Left hindlimb (tissue), 1 donor: ENCODE measurements at regions not wholly inside any gene's neighbourhood (a gene's known extent, or its start where the extent isn't known, plus 50 kb on each side); places are given as distances from the start of the nearest gene placed in this dataset.
"Not testable (repeated sequence)": the region's sequence is repeated elsewhere in the genome, so short reads cannot be mapped to it uniquely, and the experiment has no call there.

Experiments
- DNase-seq: peaks from one replicate; pipeline ENCODE4 v3.0.0-alpha.2; 2018

DNA sequence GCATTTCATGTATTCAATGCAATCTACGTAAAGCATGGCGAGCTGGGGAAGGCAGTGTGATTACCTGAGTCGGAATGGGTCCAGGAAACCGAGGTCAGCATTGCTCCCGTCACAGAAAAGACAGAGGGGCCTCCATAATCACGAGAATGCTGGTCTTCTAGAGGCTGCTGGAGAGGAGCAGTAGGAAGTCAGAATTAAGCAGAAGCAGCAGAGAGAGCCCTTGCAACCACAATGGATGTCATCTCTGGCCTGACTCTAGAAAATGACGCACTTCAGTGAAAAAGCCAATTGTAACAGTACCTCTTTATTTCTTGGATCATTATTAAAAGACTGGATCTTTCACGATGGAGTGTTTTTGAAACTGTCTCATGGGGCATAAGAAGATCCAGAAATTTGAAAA is 69.5 kb upstream of the FOXN3 start:
- DNase-seq, result no peak

DNA sequence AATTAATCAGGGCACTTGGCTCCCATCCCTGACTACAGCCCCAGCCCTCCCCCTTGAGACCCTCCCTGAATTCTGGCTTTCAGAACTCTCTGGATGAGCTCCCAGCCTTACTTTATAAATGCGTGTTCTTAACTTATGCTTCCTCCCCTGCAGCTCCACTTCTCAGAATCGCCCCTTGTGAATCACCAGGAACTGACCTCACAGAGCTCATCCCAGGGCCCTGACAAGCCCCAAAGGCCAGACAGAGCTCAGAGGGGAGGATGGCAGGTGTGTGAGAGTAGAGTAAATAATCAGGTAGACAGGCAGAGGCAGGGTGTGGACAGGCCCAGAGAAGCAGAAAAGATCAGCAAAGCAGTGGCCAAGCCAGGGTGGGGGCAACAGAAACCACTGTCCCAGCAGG is 68.2 kb upstream of the FOXN3 start:
- DNase-seq, result no peak

DNA sequence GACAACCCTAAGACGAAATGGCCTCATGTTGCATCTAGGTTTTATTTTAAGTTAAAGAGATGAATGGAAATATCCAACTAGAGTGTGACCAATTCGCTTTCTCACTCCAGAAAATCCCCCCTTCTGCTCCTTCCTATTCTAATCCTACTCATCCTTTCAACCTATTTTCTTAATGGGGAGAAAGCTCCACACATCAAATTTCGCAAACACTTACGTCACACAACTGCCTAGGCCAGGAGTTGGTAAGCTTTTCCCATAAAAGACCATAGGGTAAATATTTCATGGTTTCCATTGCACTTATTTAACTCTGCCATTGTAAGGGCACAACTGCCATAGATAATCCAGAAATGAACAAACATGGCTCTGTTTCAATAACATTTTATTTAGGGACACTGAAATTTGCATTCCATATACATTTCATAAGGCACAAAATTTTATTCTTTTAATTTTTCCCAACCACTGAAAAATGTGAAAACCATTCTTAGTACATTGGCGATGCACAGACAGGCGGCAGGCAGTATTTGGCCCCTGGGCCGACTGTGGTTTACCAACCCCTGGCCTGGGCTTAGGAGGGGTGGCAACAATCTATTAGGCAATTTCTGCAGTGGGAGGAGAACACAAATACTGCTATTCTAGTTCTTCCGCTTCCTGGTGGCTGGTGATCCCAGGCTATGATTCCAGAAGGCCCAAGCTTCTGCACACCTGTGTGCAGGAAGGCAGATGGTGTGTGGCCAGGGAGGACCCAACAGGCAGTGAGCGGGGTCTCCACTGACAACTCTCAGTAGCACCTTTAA is 67.2 kb upstream of the FOXN3 start:
- no peak for DNase-seq

DNA sequence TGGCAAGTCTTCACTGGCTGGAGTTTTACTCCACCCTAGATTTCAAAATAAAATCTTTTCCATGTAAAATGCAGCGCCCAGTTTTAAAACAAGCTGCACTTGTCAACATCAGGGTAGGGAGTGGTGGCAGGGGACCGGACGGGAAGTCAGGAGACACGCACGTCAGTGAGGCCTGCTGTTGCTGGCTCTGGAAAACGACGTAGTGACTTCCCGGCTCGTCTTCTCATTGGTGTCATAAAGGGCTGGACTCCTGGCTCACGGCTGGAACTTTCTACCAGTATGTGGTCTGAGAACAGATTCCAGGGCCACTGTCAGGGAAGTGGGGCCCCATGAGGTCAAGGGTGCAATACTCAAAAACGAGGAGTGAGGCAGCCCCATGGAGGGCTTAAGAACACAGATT is 64.2 kb upstream of the FOXN3 start:
- peak; percentile 47 for DNase-seq

DNA sequence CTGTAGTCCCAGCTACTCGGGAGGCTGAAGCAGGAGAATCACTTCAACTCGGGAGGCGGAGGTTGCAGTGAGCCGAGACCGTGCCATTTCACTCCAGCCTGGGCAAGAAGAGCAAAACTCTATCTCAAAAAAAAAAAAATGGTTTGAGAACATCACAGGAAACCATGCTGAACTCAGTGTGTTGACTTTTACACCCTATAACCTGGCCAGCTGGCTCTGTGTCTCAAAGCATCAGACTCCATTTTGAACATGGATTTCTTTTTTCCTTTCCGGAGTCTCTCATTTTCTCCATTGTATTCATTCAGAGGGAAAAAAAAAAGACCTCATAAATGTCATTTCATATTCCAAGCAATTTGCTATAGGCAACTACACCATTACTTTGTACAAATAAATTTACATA is 63.2 kb upstream of the FOXN3 start:
- DNase-seq, result no peak

DNA sequence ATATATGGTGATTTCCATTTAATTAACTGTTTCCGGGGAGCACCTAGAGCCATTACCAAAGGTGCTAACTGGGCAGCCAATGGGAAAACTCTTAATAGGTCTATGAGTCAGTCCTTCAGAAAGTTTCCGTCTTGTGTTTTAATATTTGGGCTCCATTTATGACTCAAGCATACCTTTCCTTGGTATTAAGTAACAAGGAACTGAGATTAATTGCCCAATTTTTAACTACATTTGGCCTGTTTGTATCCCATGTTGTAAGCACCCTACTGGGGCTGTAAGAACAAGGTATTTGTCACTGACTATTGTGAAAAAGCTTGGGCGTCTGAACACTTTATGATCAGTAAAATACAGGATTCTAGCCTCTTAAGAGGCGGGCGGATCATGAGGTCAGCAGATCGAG is 62.8 kb upstream of the FOXN3 start:
- no peak for DNase-seq

DNA sequence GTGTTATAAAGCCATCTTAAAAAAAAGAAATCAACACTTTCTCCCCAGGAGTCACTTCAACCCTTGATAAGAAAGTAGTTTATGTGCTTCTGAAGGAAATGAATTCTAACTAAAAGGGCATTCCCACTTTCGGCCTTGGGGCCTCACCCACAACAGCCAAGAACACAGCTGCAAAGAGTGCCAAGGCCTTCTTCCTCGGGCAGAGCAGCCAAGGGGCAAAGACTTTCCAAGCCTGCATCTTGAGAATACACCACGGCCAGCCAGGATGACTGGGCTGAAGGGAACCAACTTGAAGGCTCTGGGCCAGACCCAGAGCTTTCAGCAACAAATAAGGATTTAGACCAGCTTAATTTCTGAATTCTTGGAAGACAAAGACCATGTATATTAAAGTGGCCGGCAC is 60.4 kb upstream of the FOXN3 start:
- DNase-seq, result peak; percentile 56

DNA sequence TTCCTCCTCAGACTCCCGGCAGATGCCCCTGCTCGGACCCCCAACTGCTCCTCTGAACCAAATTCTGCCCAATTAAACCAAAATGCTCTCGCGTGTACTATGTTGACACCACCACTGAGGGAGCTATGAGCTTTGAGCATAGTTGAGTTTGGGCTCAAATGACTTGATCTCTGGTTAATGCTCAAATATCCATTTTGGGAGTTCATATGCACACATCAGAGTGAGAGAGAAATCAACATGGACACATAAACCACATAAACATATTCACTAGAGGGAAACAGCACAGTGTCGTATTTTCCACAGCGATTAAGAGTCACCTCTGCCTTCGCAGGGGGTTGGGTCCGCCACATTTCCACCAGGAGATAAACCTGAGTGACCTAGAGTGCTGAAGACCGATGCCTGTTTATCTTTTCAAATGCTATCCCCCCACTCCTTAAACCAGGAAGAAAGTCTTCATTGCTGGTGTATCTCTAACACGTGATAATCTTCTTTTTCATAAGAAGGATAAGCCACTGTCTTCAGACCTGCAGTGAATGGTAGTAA is 59.4 kb upstream of the FOXN3 start:
- DNase-seq, result no peak

DNA sequence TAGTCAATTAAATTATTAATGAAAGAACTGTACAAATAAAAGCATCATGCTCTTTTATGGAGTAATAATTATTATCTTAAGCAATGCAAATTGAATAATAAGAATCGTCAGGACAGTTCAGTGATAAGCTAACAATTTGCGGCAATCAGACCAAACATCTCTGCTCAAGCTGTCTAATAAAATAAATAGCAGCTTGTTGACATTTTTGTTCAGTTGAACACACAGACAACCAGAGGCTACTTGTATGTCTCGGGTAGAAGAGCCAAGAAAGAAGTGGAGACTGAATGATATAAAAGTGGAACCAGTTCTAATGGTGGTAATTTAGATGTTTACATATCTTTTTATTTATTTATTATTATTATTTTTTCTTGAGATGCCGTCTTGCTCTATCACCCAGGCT is 57.4 kb upstream of the FOXN3 start:
- DNase-seq, result no peak

DNA sequence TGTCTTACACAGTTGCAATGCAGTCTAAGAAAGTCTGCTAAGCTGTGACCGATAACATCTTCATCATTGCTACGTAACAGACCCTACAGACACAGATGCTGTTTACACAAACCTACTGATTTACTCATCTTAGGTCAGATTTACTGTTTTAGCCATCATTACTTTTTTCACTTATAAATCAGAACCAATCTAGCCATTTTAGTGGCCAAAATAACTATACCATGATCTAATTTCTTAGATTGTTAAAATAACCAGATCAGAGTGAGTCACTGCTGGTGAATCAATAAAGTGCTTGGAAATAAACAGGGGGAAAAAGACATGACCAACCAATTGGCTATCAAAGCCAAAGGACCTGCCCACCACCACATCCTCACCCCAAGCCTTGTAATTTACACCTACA is 57.0 kb upstream of the FOXN3 start:
- no peak for DNase-seq

DNA sequence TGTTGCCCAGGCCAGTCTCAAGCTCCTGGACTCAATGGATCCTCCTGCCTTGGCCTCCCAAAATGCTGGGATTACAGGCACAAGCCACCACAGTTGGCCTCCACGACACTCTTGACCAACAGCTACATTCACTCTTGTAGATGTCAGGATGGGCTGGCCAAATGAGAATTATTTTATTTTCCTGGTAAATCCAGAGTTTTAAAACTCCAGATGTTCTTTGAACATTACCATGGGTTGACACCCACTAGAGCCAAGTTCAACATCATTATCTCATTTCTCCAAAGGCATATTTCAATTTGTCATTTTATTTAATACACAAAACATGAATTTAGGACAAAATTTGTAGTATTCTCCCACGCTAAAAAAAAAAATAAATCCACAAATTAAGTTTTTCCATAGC is 56.5 kb upstream of the FOXN3 start:
- DNase-seq, result no peak

DNA sequence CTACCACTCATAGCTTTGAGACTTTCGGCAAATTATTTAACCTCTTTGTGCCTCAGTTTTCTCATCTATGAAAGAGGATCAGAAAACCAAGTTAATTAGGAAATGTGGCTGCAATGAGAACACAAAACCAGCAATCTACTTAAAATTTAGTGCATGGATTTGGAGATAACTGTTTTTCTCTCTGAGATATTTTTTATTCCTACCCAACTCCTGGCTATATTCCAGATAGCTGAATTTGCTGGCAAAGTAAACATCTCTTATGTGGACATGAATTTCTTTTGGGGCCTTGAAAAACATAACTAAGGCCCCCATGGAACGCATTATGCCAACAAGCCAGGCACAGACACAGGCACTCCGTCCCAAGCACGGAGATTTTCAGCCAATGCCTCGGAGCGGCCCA is 53.4 kb upstream of the FOXN3 start:
- no peak for DNase-seq

DNA sequence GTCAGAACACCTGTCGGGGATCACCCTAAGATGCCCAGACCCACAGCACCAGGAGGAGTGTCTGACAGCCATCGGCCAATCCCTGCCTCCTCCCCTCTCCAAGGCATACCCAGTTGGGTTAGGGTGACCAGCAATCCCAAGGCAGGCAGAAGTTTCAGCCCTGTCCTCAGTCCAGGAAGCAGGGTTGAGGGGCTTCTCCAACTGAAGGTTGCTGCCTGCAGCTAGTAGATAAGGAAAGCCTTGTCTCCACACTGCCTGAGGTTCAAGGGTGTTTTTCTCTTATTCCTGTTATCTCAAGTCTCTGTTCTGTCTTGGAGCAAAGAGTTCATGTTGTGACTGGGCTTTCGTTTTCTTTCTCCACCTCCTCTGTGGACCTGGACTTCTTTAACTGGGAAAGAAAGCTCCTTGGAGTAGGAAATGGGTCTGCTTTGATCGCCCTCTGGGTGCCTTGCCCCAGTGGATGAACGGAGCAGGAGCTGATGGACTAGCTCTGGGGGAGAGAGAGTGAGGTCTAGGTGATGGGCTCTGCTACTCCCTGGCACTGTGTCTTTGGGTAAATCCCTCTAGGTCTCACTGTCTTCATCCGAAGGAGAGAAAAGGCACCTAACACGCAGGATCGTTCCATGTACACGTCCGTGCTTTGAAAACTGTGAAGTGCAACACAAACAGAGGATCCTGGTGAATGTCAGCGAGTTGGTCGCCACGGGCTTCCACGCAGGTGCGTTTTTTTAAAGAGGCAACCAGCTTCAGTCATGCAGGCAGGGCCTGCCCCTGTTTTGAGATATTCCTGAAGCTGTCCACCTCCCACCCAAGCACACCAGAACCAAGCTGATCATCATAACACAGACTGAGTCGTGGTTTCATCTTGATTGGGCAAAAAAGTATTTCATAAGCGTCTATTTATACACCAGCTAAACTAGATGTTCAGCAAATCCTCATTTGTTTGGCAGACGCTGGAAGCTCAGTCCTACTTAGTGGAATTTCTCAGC is 52.5 kb upstream of the FOXN3 start:
- no peak for DNase-seq

DNA sequence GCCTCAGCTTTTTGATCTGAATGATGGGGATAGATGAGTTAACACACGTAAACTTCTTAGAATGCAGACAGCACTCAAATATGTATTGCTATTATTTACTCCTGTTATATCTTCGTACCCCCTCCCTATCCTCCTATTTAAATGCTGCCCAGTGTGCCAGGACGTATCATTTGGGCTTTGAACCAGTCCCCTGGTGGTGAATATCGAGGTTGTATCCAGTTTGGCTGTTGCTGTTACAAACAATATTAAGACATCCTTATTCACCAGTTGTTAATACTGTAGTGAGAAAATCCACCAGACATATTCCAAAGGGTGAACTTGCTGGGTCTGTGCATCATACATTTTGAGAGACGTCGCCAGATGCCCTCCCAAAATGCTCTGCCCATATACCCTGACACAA is 51.5 kb upstream of the FOXN3 start:
- no peak for DNase-seq

DNA sequence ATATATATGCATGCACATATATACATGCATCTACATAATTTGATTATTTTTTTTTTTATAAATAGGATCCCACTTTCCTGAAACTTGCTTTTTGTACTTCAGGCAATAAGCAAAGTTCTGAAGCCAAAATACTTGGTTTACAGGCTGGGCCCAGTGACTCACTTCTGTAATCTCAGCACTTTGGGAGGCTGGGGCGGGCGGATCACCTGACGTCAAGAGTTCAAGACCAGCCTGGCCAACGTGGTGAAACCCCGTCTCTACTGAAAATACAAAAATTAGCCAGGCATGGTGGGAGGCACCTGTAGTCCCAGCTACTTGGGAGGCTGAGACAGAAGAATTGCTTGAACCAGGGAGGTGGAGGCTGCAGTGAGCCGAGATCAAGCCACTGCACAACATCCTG is 51.0 kb upstream of the FOXN3 start:
- DNase-seq, result not testable (repeated sequence)

DNA sequence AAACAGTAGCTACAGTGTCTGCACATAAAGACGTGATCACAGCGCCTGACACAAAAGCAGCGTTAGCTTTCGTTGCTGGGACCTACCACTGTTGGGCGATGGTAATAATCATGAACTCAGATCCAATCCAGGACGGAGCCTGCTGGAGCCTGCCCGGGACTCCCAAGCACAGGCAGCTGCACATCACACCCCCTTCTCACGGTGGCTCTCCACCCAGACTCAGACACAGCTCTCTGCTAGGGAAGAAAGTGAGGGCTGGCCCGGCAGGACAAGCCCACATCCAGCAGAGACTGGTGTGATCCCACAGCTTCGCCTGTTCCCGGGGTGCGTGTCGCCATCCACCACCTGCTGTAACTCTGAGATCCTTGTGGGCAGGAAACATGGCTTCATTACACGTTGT is 49.9 kb upstream of the FOXN3 start:
- DNase-seq, result peak; percentile 75
